HG03571 (cell line): ENCODE measurements at regions not wholly inside any gene's neighbourhood (a gene's known extent, or its start where the extent isn't known, plus 50 kb on each side); places are given as distances from the start of the nearest gene placed in this dataset.

Experiments used
- ATAC-seq: cut with Tn5 transposase; IDR thresholded peaks from one replicate; pipeline ENCODE4 v1.9.1; 2021; ENCODE audit not compliant: unreplicated experiment

GRCh38 chr5:57695179-57695578 is 212.6 kb upstream of the ACTBL2 start:
- no peak for ATAC-seq

- no peak for ATAC-seq
Measured at GRCh38 chr5:57693488-57694305, 211.1 kb upstream of the ACTBL2 start.

DNA sequence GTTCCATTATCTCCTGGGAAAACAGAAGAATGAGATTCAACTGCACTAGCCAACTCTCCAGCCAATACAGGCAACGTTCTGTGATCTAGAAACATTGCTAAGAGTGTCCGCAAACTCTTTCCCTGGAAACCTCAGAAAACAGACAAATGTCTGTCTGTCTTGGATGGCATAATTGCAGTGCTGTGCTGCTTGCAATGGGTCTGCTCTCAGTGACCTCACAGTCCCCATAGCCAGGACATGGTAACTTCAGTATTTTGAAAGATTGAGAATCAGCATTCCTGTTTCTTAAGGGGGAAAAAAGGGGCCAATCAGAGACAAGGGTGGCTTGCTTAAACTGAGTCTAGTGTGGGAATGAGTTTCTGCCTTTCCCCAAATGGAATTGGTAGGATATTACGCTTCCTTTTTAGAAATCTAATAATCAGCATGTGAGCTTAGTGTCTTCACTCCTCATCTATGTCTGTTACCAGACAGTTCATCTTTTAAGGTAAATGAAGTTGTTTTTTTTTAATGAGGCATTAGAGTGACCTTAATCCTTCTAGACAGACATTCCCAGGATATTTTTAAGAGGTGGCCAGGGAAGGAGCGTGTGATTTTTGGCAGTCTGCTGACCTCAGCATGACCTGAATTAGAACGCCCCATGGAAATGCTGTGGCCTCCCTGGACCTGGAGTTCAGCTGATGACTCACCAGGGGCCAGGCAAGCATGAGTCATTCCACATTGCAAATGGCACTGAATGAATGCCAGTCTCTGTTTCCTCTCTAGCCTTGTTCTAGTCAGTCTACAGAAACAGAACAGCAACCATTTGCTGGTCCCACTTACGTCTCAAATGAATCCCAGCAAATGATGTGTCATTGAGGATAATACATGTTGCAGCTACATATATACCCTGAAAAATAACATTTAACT is 210.2 kb upstream of the ACTBL2 start:
- no peak for ATAC-seq

DNA sequence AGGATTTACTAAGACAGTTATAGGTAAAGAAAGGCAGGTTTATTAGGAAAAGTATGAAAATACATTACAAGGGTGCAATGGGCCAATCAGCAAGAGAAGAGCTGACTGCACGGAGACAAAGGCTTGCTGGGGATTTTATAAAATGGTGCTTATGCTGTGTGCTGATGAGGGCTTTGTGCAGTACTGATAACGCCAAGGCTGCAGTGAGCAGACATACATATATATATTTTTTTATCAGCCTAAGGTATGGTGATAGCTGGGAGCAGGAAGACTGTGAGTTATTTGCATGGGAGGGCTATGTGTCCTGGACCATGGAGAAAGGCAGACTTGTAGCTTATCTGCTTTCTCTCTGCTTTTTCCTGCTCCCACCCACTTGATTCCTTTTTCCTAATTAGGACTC is 208.1 kb upstream of the ACTBL2 start:
- ATAC-seq, result no peak

- ATAC-seq, result no peak
Measured at GRCh38 chr5:57687596-57687995, 205.0 kb upstream of the ACTBL2 start.

DNA sequence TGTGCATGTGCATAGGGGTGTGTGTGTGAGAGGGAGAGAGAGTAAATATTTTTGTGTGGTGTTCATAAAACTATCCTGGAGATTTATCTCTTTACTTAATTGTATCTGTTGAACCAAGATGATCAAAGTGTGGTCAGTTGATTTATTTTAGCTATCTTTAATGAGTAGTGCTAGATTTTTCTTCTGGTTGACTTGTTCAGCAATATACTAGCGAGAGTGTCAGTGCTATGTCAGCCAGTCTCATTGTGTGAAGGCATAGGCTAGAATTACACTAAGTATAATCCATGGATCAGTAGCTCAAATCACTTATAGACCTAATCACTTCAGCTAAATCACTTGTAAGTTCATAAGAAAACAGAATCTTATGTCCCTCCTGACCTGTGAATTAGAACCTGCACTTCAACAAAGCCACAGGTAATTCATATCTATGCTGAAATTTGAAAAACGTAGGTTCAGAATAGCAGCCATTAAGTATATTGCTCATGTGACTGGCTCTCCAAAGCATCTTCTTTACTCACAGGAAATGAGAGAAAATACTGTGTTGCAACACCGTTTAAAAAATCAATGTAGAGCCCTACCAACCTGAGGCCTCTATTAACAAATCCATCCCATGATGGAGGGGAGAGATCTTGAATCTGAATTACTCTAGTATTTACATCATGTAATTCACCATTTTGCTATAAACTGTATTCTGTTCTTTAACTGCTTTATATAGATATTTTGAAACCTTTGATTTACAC is 203.1 kb upstream of the ACTBL2 start:
- ATAC-seq, result no peak

DNA sequence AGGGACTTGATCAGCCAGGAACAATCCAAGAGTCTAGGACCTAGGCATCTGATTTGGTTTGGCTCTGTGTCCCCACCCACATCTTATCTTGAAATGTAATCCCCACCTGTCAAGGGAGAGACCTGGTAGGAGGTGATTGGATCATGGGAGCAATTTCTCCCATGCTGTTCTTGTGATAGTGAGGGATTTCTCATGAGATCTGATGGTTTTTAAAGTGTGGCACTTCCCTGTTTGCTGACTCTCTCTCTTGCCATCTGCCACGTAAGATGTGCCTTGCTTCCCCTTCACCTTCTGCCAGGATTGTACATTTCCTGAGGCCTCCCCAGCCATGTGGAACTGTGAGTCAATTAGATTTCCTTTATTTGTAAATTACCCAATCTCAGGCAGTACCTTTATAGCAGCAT is 201.7 kb upstream of the ACTBL2 start:
- no peak for ATAC-seq

GRCh38 chr5:57683036-57683630 is 200.5 kb upstream of the ACTBL2 start:
- no peak for ATAC-seq

DNA sequence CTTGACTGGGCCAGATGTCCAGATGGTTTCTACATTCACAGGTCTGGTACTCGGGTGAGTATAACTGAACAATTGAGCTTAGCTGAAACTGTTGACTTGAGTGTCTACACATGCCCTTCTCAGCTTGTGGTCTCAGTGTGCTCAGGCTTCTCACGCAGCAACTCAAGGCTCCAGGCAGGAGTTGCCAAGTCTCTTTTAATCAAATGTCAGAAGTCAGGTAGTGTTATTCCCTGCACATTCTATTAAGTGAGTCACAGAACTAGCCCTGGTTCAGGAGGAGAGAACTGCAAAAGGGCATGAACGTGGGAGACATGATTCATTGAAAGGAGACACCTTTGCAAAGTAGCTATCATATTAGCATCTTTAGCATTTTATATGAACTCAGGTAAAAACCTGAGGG is 199.3 kb upstream of the ACTBL2 start:
- ATAC-seq, result no peak

DNA sequence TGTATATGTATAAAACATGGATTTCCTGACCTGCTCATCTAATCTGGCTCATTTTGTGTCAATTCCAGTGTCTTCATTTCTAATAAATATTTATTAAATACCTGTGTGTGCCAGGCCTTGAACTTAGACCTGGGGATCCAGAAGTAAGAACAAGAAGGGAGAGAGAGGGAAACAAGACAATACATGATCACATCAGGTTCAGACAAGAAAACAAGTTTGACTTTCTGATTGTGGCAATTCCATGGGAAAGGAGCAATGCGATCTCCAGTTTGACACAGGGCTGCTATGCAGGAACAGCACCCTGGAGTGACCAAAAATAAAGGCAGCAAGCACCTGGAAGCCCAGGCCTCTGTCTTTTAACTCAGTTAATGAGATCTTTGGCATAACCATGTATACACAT is 198.1 kb upstream of the ACTBL2 start:
- ATAC-seq, result no peak

DNA sequence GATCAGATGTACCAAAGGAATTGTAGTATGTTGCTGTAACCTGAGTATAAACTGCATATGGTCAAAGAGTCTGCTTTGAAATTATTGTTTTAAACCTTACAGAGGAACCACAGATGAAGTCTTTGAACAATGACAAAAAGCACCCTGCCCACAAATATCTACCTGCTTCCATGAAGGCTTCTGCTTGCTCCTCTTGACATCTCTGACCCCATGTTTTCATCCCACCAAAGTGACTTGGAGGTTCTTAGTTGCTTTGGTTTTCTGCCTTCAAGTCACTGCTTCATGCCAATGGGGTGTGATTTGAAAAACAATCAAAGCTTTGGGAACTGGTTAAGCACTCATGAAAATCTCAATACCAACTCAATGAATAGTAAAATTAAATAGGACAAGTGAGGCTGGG is 194.6 kb upstream of the ACTBL2 start:
- no peak for ATAC-seq

DNA sequence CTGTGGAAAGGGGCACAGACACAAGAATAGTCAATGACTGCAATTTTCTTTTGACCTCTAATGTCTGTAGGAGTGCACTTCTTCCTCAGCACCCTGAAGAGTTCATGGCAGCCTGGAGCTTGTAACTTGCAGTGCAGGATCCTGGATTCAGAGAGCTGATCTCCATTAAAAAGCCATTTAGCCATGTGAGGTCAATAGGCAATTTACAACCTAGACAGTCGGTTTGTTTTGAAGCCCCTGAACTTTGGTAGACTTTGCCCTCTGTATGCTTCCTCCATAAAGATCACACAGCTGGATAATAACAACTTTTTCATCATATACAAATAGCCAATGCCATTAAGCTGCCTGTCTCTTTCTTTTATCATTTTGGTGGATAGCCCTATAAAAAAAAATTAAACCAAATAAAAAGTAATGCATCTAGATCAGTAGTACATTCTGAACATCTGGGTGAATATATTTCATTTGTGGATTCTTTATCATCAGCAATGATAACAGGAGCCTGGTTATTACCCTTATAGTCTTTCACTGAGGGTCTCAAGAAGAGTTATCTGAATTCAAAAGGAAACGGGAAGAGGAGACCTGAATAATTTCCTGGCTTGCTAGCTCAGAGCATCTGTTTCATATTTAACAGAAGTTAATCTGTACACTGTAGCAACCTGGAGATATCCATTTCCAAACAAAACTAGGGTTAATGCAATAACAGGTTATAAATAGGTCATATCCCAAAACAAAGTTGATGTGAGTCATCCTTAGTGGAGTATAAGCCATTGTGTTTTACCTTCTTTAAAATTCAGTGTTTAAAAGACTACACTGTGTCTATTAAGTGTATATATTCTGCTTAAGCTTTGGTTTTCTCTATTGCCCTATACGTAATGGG is 193.8 kb upstream of the ACTBL2 start:
- no peak for ATAC-seq

GRCh38 chr5:57675236-57675635 is 192.6 kb upstream of the ACTBL2 start:
- ATAC-seq, result no peak

DNA sequence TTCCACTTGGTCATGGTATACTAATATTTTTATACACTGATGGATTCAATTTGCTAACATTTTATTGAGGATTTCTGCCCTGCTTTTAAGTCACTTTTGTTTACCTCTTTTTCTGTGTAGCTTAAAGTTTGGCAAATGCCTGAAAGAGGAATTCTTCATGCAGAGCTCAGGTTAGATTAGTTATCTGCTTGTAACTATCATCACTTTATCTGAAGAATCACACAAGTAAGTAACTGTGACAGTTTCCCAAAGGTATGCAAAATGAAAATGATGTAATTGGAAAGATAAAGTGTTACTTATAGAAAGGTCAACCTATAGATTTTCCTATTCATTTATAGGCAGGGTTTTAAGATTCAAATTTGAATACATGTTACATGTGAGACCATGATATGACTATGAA is 188.8 kb upstream of the ACTBL2 start:
- ATAC-seq, result no peak

DNA sequence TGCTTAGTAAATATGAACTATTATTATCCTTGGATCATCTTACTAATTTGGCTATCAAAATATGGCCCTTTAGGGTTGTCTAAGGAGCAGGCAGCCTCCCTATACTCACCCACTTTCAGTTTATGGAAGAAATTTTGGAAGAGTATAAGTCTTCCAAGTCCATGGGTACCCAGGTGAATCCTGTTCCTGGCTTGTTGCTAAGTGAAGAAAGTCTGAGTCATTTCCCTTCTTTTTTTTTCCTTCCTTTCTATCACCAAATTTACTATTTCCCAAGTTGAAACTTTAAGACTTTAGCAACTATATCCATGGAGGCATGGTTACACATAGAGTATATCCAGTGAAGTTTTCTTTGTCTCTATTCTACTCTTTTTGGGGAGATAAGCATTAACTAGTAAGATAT is 184.0 kb upstream of the ACTBL2 start:
- no peak for ATAC-seq

DNA sequence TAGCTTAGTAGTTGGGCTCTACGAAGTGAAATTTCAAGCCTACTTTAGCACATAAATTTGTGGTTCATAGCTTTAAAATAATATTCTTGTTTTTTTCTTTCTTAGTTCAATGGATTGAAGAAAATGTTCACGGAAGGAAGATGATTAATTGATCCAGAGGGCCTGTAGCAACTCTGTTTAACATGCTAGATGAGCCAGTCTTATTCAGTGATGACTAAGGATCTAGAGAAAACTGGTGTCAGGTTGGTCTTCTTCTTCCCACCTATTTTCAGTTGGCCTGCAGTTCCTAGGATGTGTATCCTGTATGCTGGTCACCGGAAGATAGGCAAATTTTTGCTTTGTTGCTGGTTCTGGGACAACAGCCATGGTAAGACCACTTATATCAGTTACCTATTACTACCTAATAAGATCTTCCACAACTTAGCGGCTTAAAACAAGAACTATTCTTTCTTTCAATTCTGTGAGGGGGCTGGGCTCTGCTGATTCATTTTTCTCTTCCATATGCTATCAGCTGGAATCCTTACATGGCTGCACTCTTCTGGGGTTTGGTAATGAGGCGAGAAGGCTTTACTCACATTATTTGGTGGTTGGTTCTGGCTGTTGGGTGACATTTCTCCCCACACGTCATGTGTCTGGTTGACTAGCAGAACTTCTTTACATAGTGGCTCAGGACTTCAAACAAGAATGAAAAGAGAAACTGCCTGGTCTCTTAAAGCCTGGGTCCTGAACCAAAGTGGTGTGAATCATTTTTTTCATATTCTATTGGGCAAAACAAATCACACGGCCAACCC is 182.7 kb upstream of the ACTBL2 start:
- ATAC-seq, result no peak

DNA sequence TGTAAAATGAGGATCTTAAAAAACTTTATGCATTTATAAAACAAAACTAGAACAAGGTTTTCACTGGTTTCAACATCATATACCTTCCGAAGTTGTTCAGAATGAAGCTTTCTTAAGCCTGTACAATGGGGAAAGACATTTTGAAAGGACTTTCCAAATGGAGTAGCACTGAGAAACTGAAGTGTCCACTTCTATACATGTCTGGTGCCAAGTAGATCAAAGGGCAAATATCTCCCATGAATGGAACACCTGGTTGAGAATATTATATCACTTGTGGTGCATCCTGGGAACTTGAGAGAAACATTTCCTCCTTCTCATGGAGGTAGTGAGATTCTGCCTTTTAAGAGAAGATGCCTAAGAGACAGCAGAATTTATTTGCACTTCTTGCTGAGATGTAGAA is 182.1 kb upstream of the ACTBL2 start:
- ATAC-seq, result no peak

DNA sequence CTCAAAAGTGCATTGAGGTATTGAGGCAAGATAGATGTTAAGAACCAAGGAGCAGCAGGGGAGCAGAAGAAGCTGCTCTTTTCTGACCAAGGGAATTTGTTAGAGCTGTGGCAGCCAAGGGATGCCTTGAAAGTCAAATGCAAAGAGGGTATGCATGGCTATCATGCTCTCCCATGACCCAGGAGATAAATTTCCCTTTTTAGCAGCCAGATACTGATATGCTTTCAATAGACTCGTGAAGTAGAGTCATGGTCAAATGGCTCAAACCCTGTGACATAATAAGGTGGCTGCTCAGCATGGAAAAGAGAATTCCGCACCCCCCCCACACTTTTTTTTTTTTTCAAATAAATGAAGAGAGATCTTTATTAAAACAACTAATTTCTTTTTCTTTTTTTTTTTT is 180.9 kb upstream of the ACTBL2 start:
- ATAC-seq, result no peak

- no peak for ATAC-seq
Measured at GRCh38 chr5:57662991-57663390, 180.4 kb upstream of the ACTBL2 start.
